ENCODE measurements at regions not wholly inside any gene's neighbourhood (a gene's known extent, or its start where the extent isn't known, plus 50 kb on each side); places are given as distances from the start of the nearest gene placed in this dataset.
"Not testable (repeated sequence)": the region's sequence is repeated elsewhere in the genome, so short reads cannot be mapped to it uniquely, and the experiment has no call there.

DNA sequence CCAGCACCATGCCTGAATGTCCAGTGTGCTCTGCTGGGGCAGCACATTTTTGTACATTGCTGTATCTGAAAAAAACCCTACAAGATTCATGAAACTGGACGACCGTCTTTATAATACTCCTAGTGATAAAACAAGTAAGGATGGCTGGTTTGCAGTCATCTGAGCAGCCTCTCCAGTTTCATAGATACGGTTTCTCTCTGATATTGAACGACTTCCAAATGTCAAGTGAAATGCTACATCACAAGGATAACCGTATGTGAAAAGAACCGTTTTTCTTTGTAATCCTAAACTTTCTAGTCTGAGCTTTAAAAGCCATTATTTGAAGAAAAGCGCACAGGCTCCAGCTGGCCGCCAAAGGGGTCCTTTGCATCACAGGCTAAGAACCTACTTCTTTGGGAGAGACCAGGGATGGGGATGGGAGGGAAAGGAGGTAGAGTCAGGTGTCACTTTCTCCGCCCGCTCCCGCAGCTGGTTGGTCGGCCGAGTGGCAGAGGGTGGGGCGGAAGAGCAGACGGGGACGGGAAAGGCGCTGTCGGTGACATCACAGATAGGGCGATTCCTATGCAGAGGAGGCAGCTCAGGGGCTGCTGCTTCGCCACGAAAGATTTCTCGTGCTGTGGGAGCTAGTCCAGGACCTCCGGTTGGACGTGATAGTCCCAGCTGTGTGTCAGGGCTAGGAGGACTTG is 180.4 kb upstream of the NOTCH2NLA start:
- DNase-seq: peak; percentile 60

DNA sequence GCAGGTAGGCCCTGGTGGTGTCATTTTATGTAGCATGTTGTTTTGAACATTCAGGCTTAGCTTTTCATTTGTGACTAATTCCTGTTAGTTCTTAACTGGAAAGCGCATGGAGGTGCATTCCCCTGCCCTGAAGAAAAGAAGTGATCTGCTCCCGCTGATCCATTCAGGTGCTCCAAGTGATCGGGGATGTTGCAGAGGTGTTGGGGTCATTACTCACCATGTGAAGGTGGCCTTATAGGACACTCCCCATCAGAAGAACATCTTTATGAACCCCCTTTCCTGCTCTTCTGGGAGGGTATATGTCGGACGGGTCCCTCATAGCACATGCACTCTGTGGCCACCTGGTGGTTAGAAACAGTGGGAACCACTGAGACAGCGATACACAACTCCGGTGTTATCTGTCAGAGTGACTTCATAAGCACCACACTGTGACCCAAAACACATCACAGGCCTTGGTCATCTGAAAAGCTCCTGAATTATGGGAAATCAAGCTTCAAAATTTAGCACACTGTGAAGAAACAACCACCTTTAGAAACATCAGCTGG is 172.5 kb upstream of the NOTCH2NLA start:
- DNase-seq: not testable (repeated sequence)

DNA sequence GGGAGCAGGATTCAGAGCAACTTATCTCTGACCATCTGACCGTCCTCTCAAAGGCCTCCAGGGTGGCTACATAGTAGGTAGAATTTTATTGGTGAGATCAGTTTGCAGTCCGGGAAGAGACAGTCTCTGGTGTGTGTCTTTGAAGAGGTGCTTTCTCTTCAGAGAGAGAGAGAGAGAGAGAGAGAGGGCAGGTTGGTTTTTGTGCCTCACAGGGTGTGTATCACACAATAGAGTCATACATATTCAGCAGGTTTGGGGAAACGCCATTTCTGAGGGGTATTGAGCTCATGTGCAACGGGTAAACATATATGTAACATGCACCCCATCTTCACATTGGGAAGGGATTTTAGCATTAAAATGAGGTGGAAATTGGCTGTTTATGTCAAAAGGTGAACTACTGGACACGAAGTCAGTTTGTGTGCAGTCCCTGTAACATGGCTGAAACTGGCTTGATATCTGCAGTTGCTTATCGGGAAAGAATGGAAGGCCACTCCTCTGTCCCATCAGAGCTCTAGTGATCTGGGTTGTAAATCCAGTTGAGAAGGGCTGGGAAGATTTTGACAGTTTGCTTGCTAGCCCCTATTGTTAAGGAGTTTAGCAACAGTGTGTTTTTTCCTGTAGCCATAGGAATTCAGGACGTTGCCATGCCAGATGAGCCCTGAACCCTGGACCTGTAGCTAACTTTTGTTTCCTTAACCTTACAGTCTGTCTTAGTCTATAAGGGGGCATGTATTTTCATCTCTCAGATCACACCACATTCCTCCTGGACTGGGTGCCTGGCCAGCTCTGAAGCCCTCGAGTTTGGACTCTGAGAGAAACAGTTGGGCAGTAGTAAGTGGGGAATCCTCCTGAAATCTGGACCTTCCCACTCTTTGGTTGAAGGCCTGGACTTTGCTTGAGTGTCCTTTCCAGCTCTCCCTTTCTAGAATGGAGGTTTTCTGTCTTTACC is 171.6 kb upstream of the NOTCH2NLA start:
- not testable (repeated sequence) for DNase-seq

DNA sequence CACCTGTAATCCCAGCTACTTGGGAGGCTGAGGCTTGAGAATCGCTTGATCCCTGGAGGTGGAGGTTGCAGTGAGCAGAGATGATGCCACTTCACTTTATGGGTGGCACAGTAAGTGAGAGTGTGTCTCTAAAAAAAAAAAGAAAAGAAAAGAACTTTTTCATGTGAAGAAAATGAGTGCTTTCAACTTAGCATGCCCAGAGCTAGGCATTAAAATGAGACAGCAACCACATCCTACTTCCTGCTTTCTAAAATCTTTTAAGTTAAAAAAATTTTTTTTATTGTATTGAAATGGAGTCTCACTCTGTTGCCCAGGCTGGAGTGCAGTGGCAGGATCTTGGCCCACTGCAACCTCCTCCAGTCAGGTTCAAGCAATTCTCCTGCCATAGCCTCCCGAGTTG is 170.4 kb upstream of the NOTCH2NLA start:
- not testable (repeated sequence) for DNase-seq

DNA sequence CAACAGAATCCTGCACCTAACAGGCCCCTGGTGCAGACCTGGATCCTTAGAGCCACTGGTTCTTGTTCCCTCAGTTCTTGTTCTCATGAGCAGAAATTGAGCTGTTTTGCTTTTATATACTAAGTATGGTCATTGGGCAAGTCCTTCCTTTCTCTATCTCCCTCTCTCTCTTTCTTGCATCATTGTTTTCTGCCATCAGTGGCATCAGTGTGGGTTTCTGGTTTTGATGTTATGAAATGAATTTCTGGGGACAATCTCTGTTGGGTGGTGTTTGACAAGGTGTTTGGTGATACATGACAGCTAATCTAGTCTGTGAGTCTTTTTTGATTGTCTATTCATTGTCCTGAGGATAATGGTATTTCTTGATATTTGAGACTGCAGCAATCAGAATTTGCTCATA is 168.0 kb upstream of the NOTCH2NLA start:
- DNase-seq: not testable (repeated sequence)

DNA sequence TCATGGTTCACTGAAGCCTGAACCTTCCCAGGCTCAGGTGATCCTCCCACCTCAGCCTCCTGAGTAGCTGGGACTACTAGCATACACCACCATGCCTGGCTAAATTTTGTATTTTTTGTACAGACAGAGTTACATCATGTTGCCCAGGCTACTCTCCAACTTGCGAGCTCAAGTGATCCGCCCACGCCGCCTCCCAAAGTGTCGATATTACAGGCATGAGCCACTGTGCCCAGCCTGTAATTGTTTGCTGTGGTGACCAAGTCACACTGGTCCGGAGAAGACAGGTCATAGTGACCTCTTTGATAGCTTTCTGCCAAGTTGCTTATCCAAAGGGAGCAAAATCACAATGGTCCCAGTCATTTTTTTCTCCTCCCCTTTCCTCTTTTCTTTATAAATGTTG is 167.4 kb upstream of the NOTCH2NLA start:
- DNase-seq: not testable (repeated sequence)

DNA sequence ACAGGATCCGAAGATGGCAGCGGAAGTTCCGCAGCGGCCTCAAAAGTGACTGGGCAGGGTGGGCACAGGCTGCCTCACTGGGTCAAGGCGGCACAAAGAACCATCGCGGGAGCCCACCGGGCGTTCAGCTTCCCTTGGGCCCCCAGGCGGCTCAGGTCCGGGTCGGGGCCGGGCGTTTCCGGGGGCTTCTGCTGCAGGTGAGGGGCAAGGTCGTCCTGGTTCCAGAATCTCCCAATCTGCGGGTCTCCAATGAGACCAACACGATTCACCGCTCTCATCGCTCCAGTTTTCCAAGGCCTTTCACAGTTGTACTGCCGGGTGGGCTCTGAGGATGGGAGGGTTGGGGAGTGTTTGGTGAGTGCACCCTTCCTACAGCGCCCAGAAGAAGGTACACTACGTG is 165.0 kb upstream of the NOTCH2NLA start:
- DNase-seq: not testable (repeated sequence)

DNA sequence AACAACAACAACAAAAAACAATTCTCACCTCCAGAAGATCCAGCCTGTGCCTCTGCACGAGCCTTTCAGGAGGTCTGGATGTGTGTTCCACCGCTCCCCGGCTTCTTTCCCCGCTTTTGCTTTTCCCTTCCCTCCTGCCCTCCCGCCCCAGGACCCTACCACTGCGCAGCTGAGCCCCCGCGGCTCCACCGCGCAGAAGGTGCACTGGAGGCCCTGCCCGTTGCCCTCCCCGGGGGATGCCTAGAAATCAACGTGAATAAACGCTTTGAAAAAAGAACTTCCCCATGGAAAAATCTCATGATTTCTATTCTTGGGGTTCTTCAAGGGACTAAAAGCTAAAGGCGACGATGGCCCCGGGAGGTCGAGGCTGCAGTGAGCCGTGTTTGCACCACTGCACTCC is 164.3 kb upstream of the NOTCH2NLA start:
- not testable (repeated sequence) for DNase-seq

DNA sequence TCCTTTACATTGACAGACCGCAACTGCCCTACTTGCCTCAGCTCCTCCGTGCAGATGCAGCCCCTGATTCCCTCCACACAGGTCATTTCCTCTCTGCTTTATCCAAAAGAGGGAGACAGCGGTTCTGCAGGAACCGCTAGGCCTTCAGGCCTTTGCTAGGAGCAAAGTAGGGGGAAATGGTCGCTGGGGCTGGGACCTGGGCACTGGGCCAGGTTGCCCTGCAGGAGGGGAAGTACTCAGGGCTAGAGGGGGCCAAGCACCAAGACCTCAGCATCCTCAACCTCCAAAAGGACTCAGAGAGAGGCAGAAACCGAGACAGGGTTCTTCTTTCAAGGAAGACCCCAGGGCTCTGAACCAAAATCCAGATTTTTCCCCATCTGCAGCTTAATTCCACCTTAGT is 160.4 kb upstream of the NOTCH2NLA start:
- not testable (repeated sequence) for DNase-seq

DNA sequence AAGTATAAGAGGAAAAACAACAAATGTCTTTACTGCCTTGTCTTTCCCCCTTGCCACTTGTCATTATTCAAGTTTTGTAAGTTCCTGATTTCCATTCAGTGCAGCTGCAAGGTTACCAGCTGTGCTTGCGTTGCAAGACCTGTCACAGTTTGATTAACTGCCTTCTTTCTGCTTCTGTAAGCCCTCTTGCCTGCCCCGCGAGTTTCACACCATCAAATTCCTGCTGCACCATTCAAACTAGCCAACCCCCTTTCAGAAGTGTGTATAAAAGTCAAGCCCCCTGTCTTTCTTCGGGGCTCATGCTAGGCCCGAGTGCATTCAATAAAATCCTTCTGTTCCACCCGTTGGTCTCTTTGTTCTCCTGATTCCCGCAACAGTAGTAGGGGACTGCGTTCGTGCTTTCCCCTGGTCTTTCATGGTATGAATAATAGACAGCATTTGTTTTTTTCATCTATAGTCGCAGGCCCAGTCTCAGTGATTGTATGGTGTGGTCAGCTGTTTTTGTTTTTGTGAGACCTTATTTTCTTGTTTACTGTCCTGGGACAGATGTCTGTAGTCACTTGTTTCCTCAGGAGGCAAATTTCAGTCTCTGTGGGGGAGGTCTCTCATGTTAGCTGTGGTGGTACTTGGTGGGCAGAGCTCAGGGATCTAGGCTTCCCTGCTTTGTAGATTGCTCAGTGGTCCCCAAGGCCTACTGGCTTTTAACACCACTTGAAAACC is 159.1 kb upstream of the NOTCH2NLA start:
- DNase-seq: peak; percentile 69

DNA sequence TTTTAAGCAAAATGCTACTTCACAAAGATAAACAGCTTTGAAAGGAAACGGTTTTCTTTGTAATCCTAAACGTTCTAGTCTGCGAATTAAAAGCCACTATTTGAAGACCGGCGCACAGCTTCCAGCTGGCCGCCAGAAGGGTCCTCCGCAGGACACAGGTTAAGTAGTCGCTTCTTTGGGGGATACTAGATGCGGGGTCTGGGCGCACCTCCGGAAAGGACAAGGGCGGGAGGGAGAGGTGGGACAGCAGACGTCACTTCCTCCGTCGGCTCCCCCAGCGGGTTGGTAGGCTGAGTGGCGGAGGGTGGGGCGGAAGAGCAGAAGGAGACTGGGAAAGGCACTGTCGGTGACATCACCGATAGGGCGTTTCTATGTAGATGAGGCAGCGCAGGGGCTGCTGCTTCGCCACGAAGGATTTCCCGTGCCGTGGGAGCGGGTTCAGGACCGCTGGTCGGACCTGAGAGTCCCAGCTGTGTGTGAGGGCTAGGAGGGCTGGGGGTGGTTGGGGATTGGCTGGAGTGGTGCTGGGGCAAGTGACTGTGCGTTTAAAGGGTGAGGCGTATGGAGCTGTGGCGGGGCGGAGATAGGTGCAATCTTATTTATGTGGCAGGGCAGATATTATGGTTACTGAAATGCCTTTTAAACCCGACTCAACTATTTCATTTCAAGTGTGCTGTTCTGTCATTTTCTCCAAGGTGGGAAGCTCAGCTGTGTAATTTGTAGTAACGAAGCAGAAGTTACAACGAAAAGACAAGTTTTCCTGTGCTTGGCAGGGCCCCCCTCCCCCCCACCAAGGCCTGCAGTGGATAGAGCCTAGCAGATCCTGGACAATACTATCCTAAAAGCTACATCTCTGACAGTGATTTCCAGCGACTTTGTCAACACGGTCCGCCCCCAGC is 158.3 kb upstream of the NOTCH2NLA start:
- peak; percentile 97 for DNase-seq

DNA sequence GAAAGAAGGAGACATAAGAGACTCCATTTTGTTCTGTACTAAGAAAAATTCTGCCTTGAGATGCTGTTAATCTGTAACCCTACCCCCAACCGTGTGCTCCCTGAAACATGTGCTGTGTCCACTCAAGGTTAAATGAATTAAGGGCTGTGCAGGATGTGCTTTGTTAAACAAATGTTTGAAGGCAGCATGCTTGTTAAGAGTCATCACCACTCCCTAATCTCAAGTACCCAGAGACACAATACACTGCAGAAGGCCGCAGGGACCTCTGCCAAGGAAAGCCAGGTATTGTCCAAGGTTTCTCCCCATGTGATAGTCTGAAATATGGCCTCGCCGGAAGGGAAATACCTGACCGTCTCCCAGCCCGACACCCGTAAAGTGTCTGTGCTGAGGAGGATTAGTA is 152.4 kb upstream of the NOTCH2NLA start:
- not testable (repeated sequence) for DNase-seq

DNA sequence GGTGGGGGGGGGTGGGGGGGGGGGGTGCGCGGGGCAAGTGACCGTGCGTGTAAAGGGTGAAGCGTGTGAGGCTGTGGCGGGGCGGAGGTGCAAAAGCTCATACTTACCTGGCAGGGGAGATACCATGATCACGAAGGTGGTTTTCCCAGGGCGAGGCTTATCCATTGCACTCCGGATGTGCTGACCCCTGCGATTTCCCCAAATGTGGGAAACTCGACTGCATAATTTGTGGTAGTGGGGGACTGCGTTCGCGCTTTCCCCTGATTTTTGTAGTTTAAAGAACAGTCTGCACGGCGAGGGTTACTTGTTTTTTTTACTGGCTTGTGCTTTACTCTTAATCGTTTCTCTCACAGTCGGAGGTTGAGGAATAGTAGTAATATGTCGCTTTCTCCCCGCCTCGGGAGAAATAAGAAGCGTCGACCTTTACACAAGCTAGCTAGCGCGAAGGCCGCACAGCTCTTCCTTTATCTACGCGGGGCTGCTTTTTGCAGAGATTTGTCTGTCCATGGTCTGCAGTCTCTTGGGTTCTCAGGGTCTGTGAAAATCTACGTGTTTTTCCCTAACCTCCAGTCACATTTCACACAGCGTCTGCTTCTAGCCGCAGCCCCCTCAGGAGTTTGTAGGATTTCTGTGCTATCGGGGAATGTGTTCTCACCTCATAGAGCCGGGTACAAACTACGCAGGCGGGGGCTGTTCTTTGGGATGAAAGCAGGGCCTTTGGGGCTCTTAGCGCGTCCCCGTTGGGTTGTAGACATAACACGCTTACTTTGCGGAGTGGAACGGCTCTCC is 148.1 kb upstream of the NOTCH2NLA start:
- DNase-seq: peak; percentile 99

DNA sequence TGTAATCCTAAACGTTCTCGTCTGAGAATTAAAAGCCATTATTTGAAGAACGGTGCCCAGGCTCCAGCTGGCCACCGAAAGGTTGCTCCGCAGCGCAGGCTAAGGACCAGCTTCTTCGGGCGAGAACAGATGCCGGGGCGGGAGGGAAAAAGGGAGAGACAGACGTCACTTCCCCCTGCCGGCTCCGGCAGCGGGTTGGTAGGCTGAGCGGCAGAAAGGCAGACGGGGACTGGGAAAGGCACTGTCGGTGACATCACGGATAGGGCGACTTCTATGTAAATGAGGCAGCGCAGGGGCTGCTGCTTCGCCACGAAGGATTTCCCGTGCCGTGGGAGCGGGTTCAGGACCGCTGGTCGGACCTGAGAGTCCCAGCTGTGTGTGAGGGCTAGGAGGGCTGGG is 147.5 kb upstream of the NOTCH2NLA start:
- peak; percentile 77 for DNase-seq

DNA sequence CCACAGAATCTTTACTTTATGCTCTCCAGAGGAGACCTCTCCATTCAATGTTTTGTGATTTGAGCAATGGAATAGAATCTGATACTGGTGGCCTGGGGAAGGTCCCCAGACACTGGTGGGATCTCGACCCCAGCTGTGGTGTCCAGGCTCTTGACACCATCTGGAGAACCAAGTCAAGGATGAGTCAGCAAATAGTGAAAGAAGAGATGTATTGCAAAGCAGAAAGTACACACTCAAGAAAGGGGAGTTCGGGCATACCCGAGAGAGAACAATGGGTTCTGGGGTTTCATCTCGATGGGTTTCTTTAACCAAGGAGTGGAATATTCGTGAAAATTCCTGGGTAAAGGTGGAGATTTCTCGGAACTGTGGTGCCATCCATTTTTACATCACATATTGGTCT is 146.3 kb upstream of the NOTCH2NLA start:
- not testable (repeated sequence) for DNase-seq

DNA sequence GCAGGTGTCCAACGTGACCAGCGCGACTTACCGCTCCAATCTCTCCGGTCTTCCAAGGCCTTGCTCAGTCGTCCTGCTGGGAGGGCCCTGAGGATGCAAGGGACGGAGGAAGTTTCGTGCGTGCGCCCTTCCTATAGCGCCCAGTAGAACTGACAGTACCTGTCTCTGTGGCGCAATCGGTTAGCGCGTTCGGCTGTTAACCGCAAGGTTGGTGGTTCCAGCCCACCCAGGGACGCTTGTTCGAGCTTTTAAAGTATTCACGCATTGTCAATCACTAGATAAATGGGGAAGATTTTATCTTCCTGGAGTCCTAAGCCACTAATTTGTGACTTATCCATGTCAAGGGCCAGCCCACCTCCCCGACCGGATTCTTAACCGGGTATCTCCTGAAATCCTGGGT is 141.1 kb upstream of the NOTCH2NLA start:
- peak; percentile 59 for DNase-seq

DNA sequence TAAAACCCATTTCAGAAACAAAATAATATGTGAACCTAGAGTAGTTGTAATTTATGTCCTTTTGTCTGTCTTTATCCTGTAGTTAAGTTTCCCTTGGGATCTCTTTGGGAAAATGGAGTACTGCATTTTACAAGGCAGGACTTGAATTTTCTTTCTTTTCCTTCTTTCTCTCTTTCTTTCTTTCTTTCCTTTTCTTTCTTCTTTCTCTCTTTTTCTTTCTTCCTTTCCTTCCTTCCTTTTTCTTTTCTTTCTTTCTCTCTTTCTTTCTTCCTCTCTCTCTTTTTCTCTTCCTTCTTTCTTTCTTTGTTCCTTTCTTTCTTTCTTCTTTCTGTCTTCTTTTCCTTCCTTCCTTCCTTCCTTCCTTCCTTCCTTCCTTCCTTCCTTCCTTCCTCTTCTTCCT is 126.6 kb upstream of the NOTCH2NLA start:
- not testable (repeated sequence) for DNase-seq

DNA sequence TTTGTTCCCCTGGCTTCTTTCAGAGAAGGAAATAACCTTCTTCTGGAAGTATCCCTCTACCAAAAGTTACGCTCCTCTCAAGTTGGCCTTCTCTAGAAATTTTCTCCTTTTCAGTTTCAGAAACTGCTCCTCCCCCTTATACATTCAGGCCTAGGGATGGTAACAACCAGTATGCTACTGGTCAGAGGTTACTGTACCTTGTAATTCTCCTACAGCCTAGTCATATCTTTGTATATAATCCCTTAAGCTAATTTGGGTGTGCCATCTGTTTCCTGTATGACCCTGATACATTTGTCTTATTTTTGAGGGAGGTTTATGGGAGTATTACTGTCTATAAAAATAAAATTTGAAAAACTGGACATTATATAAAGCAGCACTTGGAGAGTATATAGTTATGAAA is 98.0 kb upstream of the NOTCH2NLA start:
- DNase-seq: not testable (repeated sequence)

DNA sequence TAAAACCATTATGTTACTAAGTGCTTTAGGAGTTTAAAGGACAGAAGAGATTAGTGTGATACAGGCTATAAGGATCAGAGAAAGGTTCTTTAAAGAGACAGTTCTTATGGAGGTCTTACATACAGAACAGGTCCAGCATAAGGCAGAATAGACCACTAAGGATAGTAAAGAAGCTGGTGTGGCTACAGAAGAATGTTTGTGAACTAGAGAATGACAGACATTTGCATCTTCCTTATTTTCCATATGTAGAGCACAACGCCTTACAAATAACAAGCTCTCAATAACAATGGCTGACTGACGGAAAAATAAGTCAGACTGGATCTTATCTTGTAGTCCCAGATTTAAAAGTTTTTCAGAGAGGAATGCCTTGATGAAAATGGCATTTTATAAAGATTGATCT is 95.6 kb upstream of the NOTCH2NLA start:
- DNase-seq: not testable (repeated sequence)

DNA sequence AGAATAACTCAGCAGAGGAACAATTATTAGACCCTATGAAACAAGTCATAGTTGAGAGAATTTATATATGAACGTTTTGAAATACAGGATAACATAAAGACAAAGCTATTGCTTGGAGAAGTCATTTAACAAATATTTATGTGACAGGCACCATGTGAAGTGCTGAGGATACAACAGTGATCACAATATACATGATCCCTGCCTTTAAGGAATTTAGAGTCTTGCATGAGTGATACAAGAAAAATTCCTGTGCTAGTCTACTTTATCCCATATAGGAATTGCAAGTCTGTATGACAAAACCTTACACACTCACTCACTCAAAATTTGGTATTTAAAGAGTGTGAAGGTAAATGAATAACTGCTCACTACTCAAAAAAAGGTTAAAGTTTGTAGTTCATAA is 94.5 kb upstream of the NOTCH2NLA start:
- not testable (repeated sequence) for DNase-seq

DNA sequence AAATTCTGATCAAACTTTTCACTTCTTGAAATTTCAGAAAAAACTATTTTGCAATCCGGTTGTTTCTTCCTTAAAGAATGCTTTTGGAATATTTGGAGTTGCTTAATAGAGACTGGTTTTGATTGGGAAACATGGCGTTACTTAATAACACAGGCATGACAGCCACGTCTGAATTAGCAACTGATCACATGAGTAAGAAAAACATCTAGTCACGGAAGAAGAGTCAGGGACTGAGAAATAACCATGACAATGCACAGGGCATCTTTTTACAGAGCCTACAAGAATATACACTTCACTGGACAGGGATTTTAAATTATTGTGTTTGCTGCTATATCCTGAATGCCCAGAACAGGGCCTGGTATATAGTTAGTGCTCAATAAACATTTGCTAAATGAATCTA is 94.1 kb upstream of the NOTCH2NLA start:
- not testable (repeated sequence) for DNase-seq

Measured in EL (cell line).